ENCODE measurements at regions not wholly inside any gene's neighbourhood (a gene's known extent, or its start where the extent isn't known, plus 50 kb on each side); places are given as distances from the start of the nearest gene placed in this dataset.

DNA sequence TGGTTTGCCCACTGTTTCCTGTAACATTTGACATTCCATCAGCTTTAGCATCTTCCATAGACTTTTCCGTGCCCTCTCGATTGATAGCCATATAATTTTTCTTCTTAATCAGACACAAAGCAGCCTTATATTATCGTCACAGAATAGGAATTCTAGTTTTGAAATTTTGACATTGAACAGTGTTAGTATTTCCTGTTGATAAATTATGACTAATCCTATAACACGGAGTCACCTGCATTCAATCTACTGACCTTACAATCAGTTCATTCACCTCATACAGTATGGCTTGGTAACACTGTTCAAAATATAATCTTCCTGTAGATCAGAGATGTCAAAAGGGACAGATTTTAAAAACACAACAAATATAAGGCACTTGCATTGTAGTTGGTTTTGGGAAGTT lies 423.7 kb downstream of the C3orf38 start:
- in situ Hi-C loops (cut with HindIII; ENCODE audit: low pct_unique_long_range_greater_than_20kb, low sequenced_read_pairs) (no loop called here), intact Hi-C loops (cut with micrococcal nuclease; ENCODE audit: unreplicated experiment) (no loop called here)
- CTCF ChIA-PET: no interaction called here
- no peaks in the 10 kb centered on the region for H3K36me3 ChIP-seq (ENCODE audit: control insufficient read depth, insufficient read depth, low read length)
- no peaks in the 10 kb centered on the region for H3K4me1 ChIP-seq (ENCODE audit: control insufficient read depth, insufficient read depth, low read length)
- POLR2A ChIA-PET: no interaction called here
- BruUV-seq (replicated peaks): no TSS peak
- DNase-seq (ENCODE audit: low read depth, low spot score) (no peak), ATAC-seq (no peak)
- no peaks in the 10 kb centered on the region for H3K27me3 ChIP-seq (ENCODE audit: control insufficient read depth, insufficient read depth, low read length)
- no peak overlapping the region for H3K4me3 ChIP-seq (ENCODE audit: low read depth in 2 of 2, low read length in 2 of 2)
- no peak overlapping the region for H3K27ac ChIP-seq (ENCODE audit: low read length)
- no peak for TF ChIP-seq REST (IDR thresholded peaks at IDR 0.05; ENCODE audit: insufficient read depth in 1 of 2, low read depth in 2 of 2, low read length in 1 of 2)
- TF ChIP-seq SIN3A (IDR thresholded peaks at IDR 0.05; ENCODE audit: borderline replicate concordance, insufficient read depth, low read depth, low read length): no peak
- TF ChIP-seq, protein P1, sequence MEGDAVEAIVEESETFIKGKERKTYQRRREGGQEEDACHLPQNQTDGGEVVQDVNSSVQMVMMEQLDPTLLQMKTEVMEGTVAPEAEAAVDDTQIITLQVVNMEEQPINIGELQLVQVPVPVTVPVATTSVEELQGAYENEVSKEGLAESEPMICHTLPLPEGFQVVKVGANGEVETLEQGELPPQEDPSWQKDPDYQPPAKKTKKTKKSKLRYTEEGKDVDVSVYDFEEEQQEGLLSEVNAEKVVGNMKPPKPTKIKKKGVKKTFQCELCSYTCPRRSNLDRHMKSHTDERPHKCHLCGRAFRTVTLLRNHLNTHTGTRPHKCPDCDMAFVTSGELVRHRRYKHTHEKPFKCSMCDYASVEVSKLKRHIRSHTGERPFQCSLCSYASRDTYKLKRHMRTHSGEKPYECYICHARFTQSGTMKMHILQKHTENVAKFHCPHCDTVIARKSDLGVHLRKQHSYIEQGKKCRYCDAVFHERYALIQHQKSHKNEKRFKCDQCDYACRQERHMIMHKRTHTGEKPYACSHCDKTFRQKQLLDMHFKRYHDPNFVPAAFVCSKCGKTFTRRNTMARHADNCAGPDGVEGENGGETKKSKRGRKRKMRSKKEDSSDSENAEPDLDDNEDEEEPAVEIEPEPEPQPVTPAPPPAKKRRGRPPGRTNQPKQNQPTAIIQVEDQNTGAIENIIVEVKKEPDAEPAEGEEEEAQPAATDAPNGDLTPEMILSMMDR (IDR thresholded peaks at IDR 0.05): no peak
- no peak for TF ChIP-seq TCF7L2 (IDR thresholded peaks at IDR 0.05; ENCODE audit: low read depth, low read length)
- TF ChIP-seq POLR2AphosphoS5 (IDR thresholded peaks at IDR 0.05; ENCODE audit: low read depth, low read length): no peak
- no peaks in the 10 kb centered on the region for H3K9me3 ChIP-seq (ENCODE audit: control insufficient read depth, insufficient read depth, low read depth, low read length)

- TF ChIP-seq SIN3A (IDR thresholded peaks at IDR 0.05; ENCODE audit: borderline replicate concordance, insufficient read depth, low read depth, low read length) (no peak), REST (IDR thresholded peaks at IDR 0.05; ENCODE audit: insufficient read depth in 1 of 2, low read depth in 2 of 2, low read length in 1 of 2) (no peak), TCF7L2 (IDR thresholded peaks at IDR 0.05; ENCODE audit: low read depth, low read length) (no peak), POLR2AphosphoS5 (IDR thresholded peaks at IDR 0.05; ENCODE audit: low read depth, low read length) (no peak)
- TF ChIP-seq, protein P1 (IDR thresholded peaks at IDR 0.05): no peak
- ATAC-seq: no peak
- H3K4me3 ChIP-seq (ENCODE audit: low read depth in 2 of 2, low read length in 2 of 2): no peak overlapping the region
- no peak for DNase-seq (ENCODE audit: low read depth, low spot score)
- H3K4me1 ChIP-seq (ENCODE audit: control insufficient read depth, insufficient read depth, low read length): no peaks in the 10 kb centered on the region
- CTCF ChIA-PET: no interaction called here
- intact Hi-C loops (cut with micrococcal nuclease; ENCODE audit: unreplicated experiment) (no loop called here), in situ Hi-C loops (cut with HindIII; ENCODE audit: low pct_unique_long_range_greater_than_20kb, low sequenced_read_pairs) (no loop called here)
- H3K36me3 ChIP-seq (ENCODE audit: control insufficient read depth, insufficient read depth, low read length): no peaks in the 10 kb centered on the region
- H3K27ac ChIP-seq (ENCODE audit: low read length): no peak overlapping the region
- POLR2A ChIA-PET: no interaction called here
- BruUV-seq (replicated peaks): no TSS peak
- no peaks in the 10 kb centered on the region for H3K9me3 ChIP-seq (ENCODE audit: control insufficient read depth, insufficient read depth, low read depth, low read length)
- no peaks in the 10 kb centered on the region for H3K27me3 ChIP-seq (ENCODE audit: control insufficient read depth, insufficient read depth, low read length)
Measured at GRCh38 chr3:88574146-88574545, 424.4 kb downstream of the C3orf38 start.

Data from Panc1 (cell line).